HepG2 (cell line): ENCODE measurements at regions not wholly inside any gene's neighbourhood (a gene's known extent, or its start where the extent isn't known, plus 50 kb on each side); places are given as distances from the start of the nearest gene placed in this dataset.

Experiments
- ATAC-seq: fragments of 200-7000 bp; cut with Tn5 transposase; 3 replicates; pipeline ENCODE4 v1.9.1; 2020; ENCODE audit warnings: mild to moderate bottlenecking, moderate library complexity
- BruUV-seq: library from RNA; stranded (reverse); fragments of 400-500 nt; replicated peaks from 2 replicates; lab custom pipeline; 2021; lab: Mats Ljungman, UMichigan
- CTCF ChIA-PET: fragments of 300-600 bp; formaldehyde crosslinking; extraction: SDS; loops from one replicate; lab custom pipeline; 2021; ENCODE audit warnings: low total read pairs, inconsistent platforms, low intra/inter-chr PET ratio; lab: Yijun Ruan, JAX
- POLR2A ChIA-PET: fragments of 350-600 bp; sonication (Branson Sonifier 250); formaldehyde crosslinking; loops from one replicate; lab custom pipeline; 2020; ENCODE audit warnings: antibody characterized with exemption, inconsistent platforms; lab: Yijun Ruan, JAX
- DNase-seq: peaks from one replicate; pipeline ENCODE4 v3.0.0-alpha.2; 2015; ENCODE audit warnings: low spot score
- FAIRE-seq: peaks from 3 replicates; lab custom pipeline; 2011; peaks lifted over from hg19 to GRCh38; lab: Jason Lieb, UNC
- H2AFZ ChIP-seq: one replicate; pipeline ENCODE4 v1.6.1; 2011; ENCODE audit warnings: low read length, inconsistent platforms
- H3K27ac ChIP-seq: fragments of 300-600 bp; 3 replicates; pipeline ENCODE4 v1.8.0; 2011; ENCODE audit warnings: mixed run types, mild to moderate bottlenecking, mixed read lengths, low read length, inconsistent platforms; ENCODE audit not compliant: insufficient read depth; ENCODE audit errors: extremely low read length
- H3K27me3 ChIP-seq, 2 experiments: fragments of 200-600 bp in 1 of 2; 2 replicates in 1 of 2; 3 replicates in 1 of 2; pipeline versions ENCODE4 v1.6.0 to v1.8.0; 2011; ENCODE audit warnings: low read length in 2 of 2, mild to moderate bottlenecking in 2 of 2, moderate library complexity in 2 of 2, inconsistent platforms in 1 of 2; ENCODE audit not compliant: insufficient read depth in 2 of 2, control insufficient read depth in 1 of 2
- H3K36me3 ChIP-seq, 2 experiments: fragments of 200-600 bp in 1 of 2; replicated peaks in 1 of 2; 2 replicates in 1 of 2; 3 replicates in 1 of 2; pipeline versions ENCODE4 v1.5.1 to v1.8.0; 2011; ENCODE audit warnings: low read length in 2 of 2, inconsistent platforms in 1 of 2; ENCODE audit not compliant: insufficient read depth in 2 of 2, control insufficient read depth in 1 of 2
- H3K4me1 ChIP-seq: 2 replicates; pipeline ENCODE4 v1.5.1; 2012; ENCODE audit warnings: low read length, inconsistent platforms; ENCODE audit not compliant: insufficient read depth
- H3K4me2 ChIP-seq: 2 replicates; pipeline ENCODE4 v1.6.0; 2011; ENCODE audit warnings: low read depth, low read length, inconsistent platforms
- H3K4me3 ChIP-seq, 3 experiments: fragments of 200-600 bp in 1 of 3; sonication (generic), shearing (Covaris generic) in 1 of 3; replicated peaks in 1 of 3; 2 replicates each; pipeline ENCODE4 v1.5.1; 2011 to 2016; ENCODE audit warnings: low read length in 3 of 3, inconsistent platforms in 2 of 3, low read depth in 2 of 3, mild to moderate bottlenecking in 2 of 3, control low read depth in 1 of 3, mixed read lengths in 1 of 3; ENCODE audit not compliant: insufficient read depth in 1 of 3
- H3K79me2 ChIP-seq: one replicate; pipeline ENCODE4 v1.6.1; 2011; ENCODE audit warnings: low read length, inconsistent platforms; ENCODE audit not compliant: insufficient read depth
- H3K9ac ChIP-seq: 2 replicates; pipeline ENCODE4 v1.6.0; 2011; ENCODE audit warnings: mild to moderate bottlenecking, low read depth, low read length, inconsistent platforms; ENCODE audit not compliant: insufficient read depth
- H3K9me3 ChIP-seq: 2 replicates; pipeline ENCODE4 v1.5.1; 2012; ENCODE audit warnings: mild to moderate bottlenecking, low read length
- H4K20me1 ChIP-seq: 2 replicates; pipeline ENCODE4 v1.6.0; 2011; ENCODE audit warnings: inconsistent platforms, mild to moderate bottlenecking, low read length, moderate library complexity; ENCODE audit not compliant: insufficient read depth
- DNMT1 ChIP-seq: sonication (generic); formaldehyde crosslinking; IDR thresholded peaks from 2 replicates; pipeline ENCODE4 v1.5.1; 2020; ENCODE audit warnings: mild to moderate bottlenecking, missing genetic modification reagents
- HCFC1 ChIP-seq: fragments of 150-350 bp; IDR thresholded peaks from 2 replicates; pipeline ENCODE4 v1.6.1; 2014; ENCODE audit warnings: low read depth, low read length
- KDM5B ChIP-seq: sonication (generic); formaldehyde crosslinking; IDR thresholded peaks from 2 replicates; pipeline ENCODE4 v1.4.0; 2020; ENCODE audit warnings: missing genetic modification reagents, mild to moderate bottlenecking, borderline replicate concordance
- MZF1 ChIP-seq: sonication (generic); formaldehyde crosslinking; IDR thresholded peaks from 2 replicates; pipeline ENCODE4 v1.8.1; 2023; ENCODE audit warnings: mild to moderate bottlenecking, missing genetic modification reagents, borderline replicate concordance
- NFKBIZ ChIP-seq: IDR thresholded peaks from 2 replicates; pipeline ENCODE4 v1.6.1; 2018; ENCODE audit warnings: missing genetic modification reagents, missing compliant biosample characterization
- SKI ChIP-seq: fragments of 450-650 bp; IDR thresholded peaks from one replicate; pipeline ENCODE4 v1.6.1; 2018; ENCODE audit warnings: mild to moderate bottlenecking; ENCODE audit not compliant: partially characterized antibody
- TCF7L2 ChIP-seq: IDR thresholded peaks from 2 replicates; pipeline ENCODE4 v1.6.1; 2011; ENCODE audit warnings: mild to moderate bottlenecking, low read depth, low read length, moderate library complexity
- TMF1 ChIP-seq: sonication (generic); formaldehyde crosslinking; IDR thresholded peaks from 2 replicates; pipeline ENCODE4 v1.8.1; 2022; ENCODE audit warnings: low read depth, missing genetic modification reagents
- U2AF1 ChIP-seq: fragments of 200-400 bp; formaldehyde crosslinking; optimal IDR thresholded peaks from 2 replicates; pipeline ENCODE3; 2017; ENCODE audit warnings: mild to moderate bottlenecking, low read depth, low read length
- ZBTB7A ChIP-seq: sonication (generic); formaldehyde crosslinking; IDR thresholded peaks from 2 replicates; pipeline ENCODE4 v1.8.0; 2022; ENCODE audit warnings: mild to moderate bottlenecking, missing genetic modification reagents
- ZMYM2 ChIP-seq: sonication (generic); formaldehyde crosslinking; IDR thresholded peaks from 2 replicates; pipeline ENCODE4 v1.8.0; 2022; ENCODE audit warnings: mild to moderate bottlenecking, missing genetic modification reagents
- ZNF460 ChIP-seq: sonication (generic); formaldehyde crosslinking; IDR thresholded peaks from 2 replicates; pipeline ENCODE4 v1.5.1; 2020; ENCODE audit warnings: missing genetic modification reagents, mild to moderate bottlenecking, borderline replicate concordance
- ZNF766 ChIP-seq: sonication (generic); formaldehyde crosslinking; IDR thresholded peaks from 2 replicates; pipeline ENCODE4 v1.5.0; 2020; ENCODE audit warnings: missing genetic modification reagents, borderline replicate concordance
- WGBS: methylation state at CpG from one replicate; pipeline ENCODE4 v1.1.6; 2017; ENCODE audit warnings: low lambda C conversion rate; 5-methylcytosine and 5-hydroxymethylcytosine counted together
- in situ Hi-C: cut with HindIII; loops from 2 replicates; pipeline ENCODE4 v1.10.0; 2017; ENCODE audit warnings: low pct_unique_long_range_greater_than_20kb; ENCODE audit not compliant: extremely low pct_ligation_motif_present
- intact Hi-C: fragments of 100-400 bp; cut with micrococcal nuclease; formaldehyde crosslinking; loops from one replicate; pipeline ENCODE4 v1.10.0; 2022; ENCODE audit not compliant: unreplicated experiment
- TF ChIP-seq, protein P1 (sequence below): fragments of 450-650 bp; IDR thresholded peaks from 2 replicates; pipeline ENCODE4 v1.6.1; 2016
- TF ChIP-seq, protein P2 (sequence below): sonication (generic); formaldehyde crosslinking; IDR thresholded peaks from 2 replicates; pipeline ENCODE4 v1.4.0; 2020; ENCODE audit warnings: missing genetic modification reagents
- TF ChIP-seq, protein P3 (sequence below): sonication (generic); formaldehyde crosslinking; IDR thresholded peaks from 2 replicates; pipeline ENCODE4 v1.5.0; 2020; ENCODE audit warnings: missing genetic modification reagents, mild to moderate bottlenecking, borderline replicate concordance
- TF ChIP-seq, protein P4 (sequence below): sonication (generic); formaldehyde crosslinking; IDR thresholded peaks from 2 replicates; pipeline ENCODE4 v1.5.1; 2020; ENCODE audit warnings: missing genetic modification reagents, mild to moderate bottlenecking, borderline replicate concordance

DNA sequence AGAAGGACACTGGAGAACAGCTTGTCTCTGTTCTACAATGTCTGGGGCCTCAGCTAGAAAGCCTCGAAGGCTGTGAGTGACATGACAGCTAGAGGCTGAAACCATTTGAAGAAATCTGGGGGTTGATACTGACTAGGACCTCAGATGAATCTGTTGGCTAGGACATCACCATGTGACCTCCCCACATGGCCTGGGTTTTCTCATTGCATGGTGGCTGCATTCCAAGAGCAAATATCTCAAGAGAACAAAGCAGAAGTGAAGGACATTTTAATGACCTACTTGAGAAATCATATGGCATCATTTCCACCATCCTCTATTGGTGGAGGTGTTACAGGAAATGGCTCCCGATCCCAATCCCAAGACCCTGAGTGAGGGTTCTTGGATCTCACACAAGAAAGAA, 450.6 kb upstream of the AUTS2 start:
- POLR2A ChIA-PET, result no interaction called here

More for the DNA sequence above, 450.6 kb upstream of the AUTS2 start:
- TF ChIP-seq, protein P1, sequence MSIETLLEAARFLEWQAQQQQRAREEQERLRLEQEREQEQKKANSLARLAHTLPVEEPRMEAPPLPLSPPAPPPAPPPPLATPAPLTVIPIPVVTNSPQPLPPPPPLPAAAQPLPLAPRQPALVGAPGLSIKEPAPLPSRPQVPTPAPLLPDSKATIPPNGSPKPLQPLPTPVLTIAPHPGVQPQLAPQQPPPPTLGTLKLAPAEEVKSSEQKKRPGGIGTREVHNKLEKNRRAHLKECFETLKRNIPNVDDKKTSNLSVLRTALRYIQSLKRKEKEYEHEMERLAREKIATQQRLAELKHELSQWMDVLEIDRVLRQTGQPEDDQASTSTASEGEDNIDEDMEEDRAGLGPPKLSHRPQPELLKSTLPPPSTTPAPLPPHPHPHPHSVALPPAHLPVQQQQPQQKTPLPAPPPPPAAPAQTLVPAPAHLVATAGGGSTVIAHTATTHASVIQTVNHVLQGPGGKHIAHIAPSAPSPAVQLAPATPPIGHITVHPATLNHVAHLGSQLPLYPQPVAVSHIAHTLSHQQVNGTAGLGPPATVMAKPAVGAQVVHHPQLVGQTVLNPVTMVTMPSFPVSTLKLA, result no peak
- TF ChIP-seq KDM5B (CRISPR knock-in tag) (no peak), ZNF766 (CRISPR knock-in tag) (no peak), MZF1 (no peak), DNMT1 (CRISPR knock-in tag) (no peak), SKI (no peak), TCF7L2 (no peak), ZBTB7A (no peak), ZMYM2 (CRISPR knock-in tag) (no peak), HCFC1 (no peak), U2AF1 (no peak), TMF1 (CRISPR knock-in tag) (no peak), NFKBIZ (CRISPR knock-in tag) (no peak), ZNF460 (CRISPR knock-in tag) (no peak)
- TF ChIP-seq, protein P2, sequence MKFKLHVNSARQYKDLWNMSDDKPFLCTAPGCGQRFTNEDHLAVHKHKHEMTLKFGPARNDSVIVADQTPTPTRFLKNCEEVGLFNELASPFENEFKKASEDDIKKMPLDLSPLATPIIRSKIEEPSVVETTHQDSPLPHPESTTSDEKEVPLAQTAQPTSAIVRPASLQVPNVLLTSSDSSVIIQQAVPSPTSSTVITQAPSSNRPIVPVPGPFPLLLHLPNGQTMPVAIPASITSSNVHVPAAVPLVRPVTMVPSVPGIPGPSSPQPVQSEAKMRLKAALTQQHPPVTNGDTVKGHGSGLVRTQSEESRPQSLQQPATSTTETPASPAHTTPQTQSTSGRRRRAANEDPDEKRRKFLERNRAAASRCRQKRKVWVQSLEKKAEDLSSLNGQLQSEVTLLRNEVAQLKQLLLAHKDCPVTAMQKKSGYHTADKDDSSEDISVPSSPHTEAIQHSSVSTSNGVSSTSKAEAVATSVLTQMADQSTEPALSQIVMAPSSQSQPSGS (CRISPR knock-in tag), result no peak
- TF ChIP-seq, protein P3, sequence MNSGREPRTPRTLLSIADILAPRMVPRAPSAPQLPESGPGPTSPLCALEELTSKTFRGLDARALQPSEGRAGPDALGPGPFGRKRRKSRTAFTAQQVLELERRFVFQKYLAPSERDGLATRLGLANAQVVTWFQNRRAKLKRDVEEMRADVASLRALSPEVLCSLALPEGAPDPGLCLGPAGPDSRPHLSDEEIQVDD (CRISPR knock-in tag), result no peak
- TF ChIP-seq, protein P4, sequence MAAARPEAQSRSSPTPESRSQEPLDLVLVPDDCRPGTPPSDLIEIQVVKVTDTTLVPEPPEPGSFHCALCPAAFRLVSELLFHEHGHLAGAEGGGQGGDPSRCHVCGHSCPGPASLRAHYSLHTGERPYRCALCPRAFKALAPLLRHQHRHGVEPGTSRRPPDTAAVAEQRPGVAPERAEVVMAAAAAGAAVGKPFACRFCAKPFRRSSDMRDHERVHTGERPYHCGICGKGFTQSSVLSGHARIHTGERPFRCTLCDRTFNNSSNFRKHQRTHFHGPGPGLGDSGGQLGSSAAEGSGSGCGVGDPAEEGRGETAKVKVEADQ (CRISPR knock-in tag), result no peak
- H3K27ac ChIP-seq, result no peak overlapping the region
- DNase-seq (no peak), FAIRE-seq (no peak), ATAC-seq (no peak)
- H3K4me1 ChIP-seq, result no peaks in the 10 kb centered on the region
- BruUV-seq, result no TSS peak
- no peaks in the 10 kb centered on the region for H4K20me1 ChIP-seq
- H3K9me3 ChIP-seq, result peaks cover 56% of the 10 kb centered on the region
- 3% methylated on average over 2 of the region's 2 CpGs for WGBS
- no peak overlapping the region for H3K4me2 ChIP-seq
- no peak overlapping the region for H2AFZ ChIP-seq
- no peak overlapping the region for H3K9ac ChIP-seq
- intact Hi-C loops (no loop called here), in situ Hi-C loops (no loop called here)
- no peak overlapping the region for H3K4me3 ChIP-seq
- CTCF ChIA-PET, result no interaction called here
- H3K27me3 ChIP-seq, result no peaks in the 10 kb centered on the region
- H3K79me2 ChIP-seq, result no peaks in the 10 kb centered on the region
- H3K36me3 ChIP-seq, result no peaks in the 10 kb centered on the region
